HepG2 (cell line): ENCODE measurements at regions not wholly inside any gene's neighbourhood (a gene's known extent, or its start where the extent isn't known, plus 50 kb on each side); places are given as distances from the start of the nearest gene placed in this dataset.

ENCODE experiments used
- ATAC-seq: fragments of 200-7000 bp; cut with Tn5 transposase; 3 replicates; pipeline ENCODE4 v1.9.1; 2020; ENCODE audit warnings: mild to moderate bottlenecking, moderate library complexity
- BruUV-seq: library from RNA; stranded (reverse); fragments of 400-500 nt; replicated peaks from 2 replicates; lab custom pipeline; 2021; lab: Mats Ljungman, UMichigan
- CTCF ChIA-PET: fragments of 300-600 bp; formaldehyde crosslinking; extraction: SDS; loops from one replicate; lab custom pipeline; 2021; ENCODE audit warnings: low total read pairs, inconsistent platforms, low intra/inter-chr PET ratio; lab: Yijun Ruan, JAX
- POLR2A ChIA-PET: fragments of 350-600 bp; sonication (Branson Sonifier 250); formaldehyde crosslinking; loops from one replicate; lab custom pipeline; 2020; ENCODE audit warnings: antibody characterized with exemption, inconsistent platforms; lab: Yijun Ruan, JAX
- DNase-seq: peaks from one replicate; pipeline ENCODE4 v3.0.0-alpha.2; 2015; ENCODE audit warnings: low spot score
- FAIRE-seq: peaks from 3 replicates; lab custom pipeline; 2011; peaks lifted over from hg19 to GRCh38; lab: Jason Lieb, UNC
- H2AFZ ChIP-seq: one replicate; pipeline ENCODE4 v1.6.1; 2011; ENCODE audit warnings: low read length, inconsistent platforms
- H3K27ac ChIP-seq: fragments of 300-600 bp; 3 replicates; pipeline ENCODE4 v1.8.0; 2011; ENCODE audit warnings: mixed run types, mild to moderate bottlenecking, mixed read lengths, low read length, inconsistent platforms; ENCODE audit not compliant: insufficient read depth; ENCODE audit errors: extremely low read length
- H3K27me3 ChIP-seq, 2 experiments: fragments of 200-600 bp in 1 of 2; 2 replicates in 1 of 2; 3 replicates in 1 of 2; pipeline versions ENCODE4 v1.6.0 to v1.8.0; 2011; ENCODE audit warnings: low read length in 2 of 2, mild to moderate bottlenecking in 2 of 2, moderate library complexity in 2 of 2, inconsistent platforms in 1 of 2; ENCODE audit not compliant: insufficient read depth in 2 of 2, control insufficient read depth in 1 of 2
- H3K36me3 ChIP-seq, 2 experiments: fragments of 200-600 bp in 1 of 2; replicated peaks in 1 of 2; 2 replicates in 1 of 2; 3 replicates in 1 of 2; pipeline versions ENCODE4 v1.5.1 to v1.8.0; 2011; ENCODE audit warnings: low read length in 2 of 2, inconsistent platforms in 1 of 2; ENCODE audit not compliant: insufficient read depth in 2 of 2, control insufficient read depth in 1 of 2
- H3K4me1 ChIP-seq: 2 replicates; pipeline ENCODE4 v1.5.1; 2012; ENCODE audit warnings: low read length, inconsistent platforms; ENCODE audit not compliant: insufficient read depth
- H3K4me2 ChIP-seq: 2 replicates; pipeline ENCODE4 v1.6.0; 2011; ENCODE audit warnings: low read depth, low read length, inconsistent platforms
- H3K4me3 ChIP-seq, 3 experiments: fragments of 200-600 bp in 1 of 3; sonication (generic), shearing (Covaris generic) in 1 of 3; replicated peaks in 1 of 3; 2 replicates each; pipeline ENCODE4 v1.5.1; 2011 to 2016; ENCODE audit warnings: low read length in 3 of 3, inconsistent platforms in 2 of 3, low read depth in 2 of 3, mild to moderate bottlenecking in 2 of 3, control low read depth in 1 of 3, mixed read lengths in 1 of 3; ENCODE audit not compliant: insufficient read depth in 1 of 3
- H3K79me2 ChIP-seq: one replicate; pipeline ENCODE4 v1.6.1; 2011; ENCODE audit warnings: low read length, inconsistent platforms; ENCODE audit not compliant: insufficient read depth
- H3K9ac ChIP-seq: 2 replicates; pipeline ENCODE4 v1.6.0; 2011; ENCODE audit warnings: mild to moderate bottlenecking, low read depth, low read length, inconsistent platforms; ENCODE audit not compliant: insufficient read depth
- H3K9me3 ChIP-seq: 2 replicates; pipeline ENCODE4 v1.5.1; 2012; ENCODE audit warnings: mild to moderate bottlenecking, low read length
- H4K20me1 ChIP-seq: 2 replicates; pipeline ENCODE4 v1.6.0; 2011; ENCODE audit warnings: inconsistent platforms, mild to moderate bottlenecking, low read length, moderate library complexity; ENCODE audit not compliant: insufficient read depth
- FLYWCH1 ChIP-seq: sonication (generic); formaldehyde crosslinking; IDR thresholded peaks from 2 replicates; pipeline ENCODE4 v1.8.1; 2023; ENCODE audit warnings: mild to moderate bottlenecking, missing genetic modification reagents
- HHEX ChIP-seq: IDR thresholded peaks from 2 replicates; pipeline ENCODE4 v1.6.1; 2016; ENCODE audit warnings: control low read depth
- SMAD3 ChIP-seq: sonication (generic); formaldehyde crosslinking; IDR thresholded peaks from 2 replicates; pipeline ENCODE4 v1.4.0; 2020; ENCODE audit warnings: missing genetic modification reagents
- TRIM24 ChIP-seq: sonication (generic); formaldehyde crosslinking; IDR thresholded peaks from 2 replicates; pipeline ENCODE4 v1.8.0; 2022; ENCODE audit warnings: mild to moderate bottlenecking, missing genetic modification reagents
- ZFP90 ChIP-seq: sonication (generic); formaldehyde crosslinking; IDR thresholded peaks from 2 replicates; pipeline ENCODE4 v1.8.0; 2022; ENCODE audit warnings: missing genetic modification reagents, mild to moderate bottlenecking, inconsistent platforms, borderline replicate concordance
- ZNF225 ChIP-seq: sonication (generic); formaldehyde crosslinking; IDR thresholded peaks from 2 replicates; pipeline ENCODE4 v1.4.0; 2020; ENCODE audit warnings: mild to moderate bottlenecking, missing genetic modification reagents
- WGBS: methylation state at CpG from one replicate; pipeline ENCODE4 v1.1.6; 2017; ENCODE audit warnings: low lambda C conversion rate; 5-methylcytosine and 5-hydroxymethylcytosine counted together
- in situ Hi-C: cut with HindIII; loops from 2 replicates; pipeline ENCODE4 v1.10.0; 2017; ENCODE audit warnings: low pct_unique_long_range_greater_than_20kb; ENCODE audit not compliant: extremely low pct_ligation_motif_present
- intact Hi-C: fragments of 100-400 bp; cut with micrococcal nuclease; formaldehyde crosslinking; loops from one replicate; pipeline ENCODE4 v1.10.0; 2022; ENCODE audit not compliant: unreplicated experiment
- TF ChIP-seq, protein P1 (sequence below): sonication (generic); formaldehyde crosslinking; IDR thresholded peaks from 2 replicates; pipeline ENCODE4 v1.4.0; 2020; ENCODE audit warnings: missing genetic modification reagents, borderline replicate concordance
- TF ChIP-seq, protein P2 (sequence below): sonication (generic); formaldehyde crosslinking; IDR thresholded peaks from 2 replicates; pipeline ENCODE4 v1.4.0; 2020; ENCODE audit warnings: mild to moderate bottlenecking, missing genetic modification reagents
- TF ChIP-seq, protein P3 (sequence below): IDR thresholded peaks from 2 replicates; pipeline ENCODE4 v1.6.1; 2016; ENCODE audit warnings: missing compliant biosample characterization, missing genetic modification reagents, borderline replicate concordance
- TF ChIP-seq, protein P4 (sequence below): sonication (generic); formaldehyde crosslinking; IDR thresholded peaks from 2 replicates; pipeline ENCODE4 v1.8.1; 2023; ENCODE audit warnings: mild to moderate bottlenecking, inconsistent platforms, moderate library complexity, missing genetic modification reagents, borderline replicate concordance
- TF ChIP-seq, protein P5 (sequence below): sonication (generic); formaldehyde crosslinking; IDR thresholded peaks from 2 replicates; pipeline ENCODE4 v1.8.0; 2022; ENCODE audit warnings: mild to moderate bottlenecking, missing genetic modification reagents

DNA sequence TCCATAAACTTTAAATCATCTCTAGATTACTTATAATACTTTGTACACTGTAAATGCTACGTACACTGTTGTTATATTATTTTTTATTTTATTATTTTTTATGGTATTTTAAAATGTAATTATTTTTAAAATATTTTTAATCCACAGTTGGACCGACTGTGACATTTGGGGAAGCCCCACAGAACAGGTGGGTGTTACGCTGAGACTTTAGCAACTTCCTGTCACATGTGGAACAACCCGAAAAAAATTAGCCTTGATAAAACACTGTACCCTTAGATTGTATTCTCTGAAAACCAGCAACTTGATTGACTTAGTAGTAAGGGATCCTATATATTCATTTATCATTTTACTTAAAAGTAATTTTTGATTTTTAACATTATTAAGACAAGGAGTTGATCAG lies 1755.7 kb upstream of the SEL1L start:
- FAIRE-seq (no peak), DNase-seq (no peak), ATAC-seq (no peak)
- Histone ChIP-seq H3K27me3 (no peaks in the 10 kb centered on the region; a peak in 1 of 5 replicates), H3K79me2 (no peaks in the 10 kb centered on the region), H2AFZ (no peak overlapping the region), H3K4me2 (no peak overlapping the region), H3K36me3 (no peaks in the 10 kb centered on the region), H3K4me1 (no peaks in the 10 kb centered on the region), H3K4me3 (no peak overlapping the region), H3K27ac (no peak overlapping the region), H3K9me3 (peaks cover 43% of the 10 kb centered on the region), H4K20me1 (no peaks in the 10 kb centered on the region), H3K9ac (no peak overlapping the region)
- in situ Hi-C loops (no loop called here), intact Hi-C loops (no loop called here)
- WGBS: 20% methylated on average over 4 of the region's 4 CpGs
- ChIA-PET POLR2A (no interaction called here), CTCF (no interaction called here)
- BruUV-seq: no TSS peak
- TF ChIP-seq, protein P1, sequence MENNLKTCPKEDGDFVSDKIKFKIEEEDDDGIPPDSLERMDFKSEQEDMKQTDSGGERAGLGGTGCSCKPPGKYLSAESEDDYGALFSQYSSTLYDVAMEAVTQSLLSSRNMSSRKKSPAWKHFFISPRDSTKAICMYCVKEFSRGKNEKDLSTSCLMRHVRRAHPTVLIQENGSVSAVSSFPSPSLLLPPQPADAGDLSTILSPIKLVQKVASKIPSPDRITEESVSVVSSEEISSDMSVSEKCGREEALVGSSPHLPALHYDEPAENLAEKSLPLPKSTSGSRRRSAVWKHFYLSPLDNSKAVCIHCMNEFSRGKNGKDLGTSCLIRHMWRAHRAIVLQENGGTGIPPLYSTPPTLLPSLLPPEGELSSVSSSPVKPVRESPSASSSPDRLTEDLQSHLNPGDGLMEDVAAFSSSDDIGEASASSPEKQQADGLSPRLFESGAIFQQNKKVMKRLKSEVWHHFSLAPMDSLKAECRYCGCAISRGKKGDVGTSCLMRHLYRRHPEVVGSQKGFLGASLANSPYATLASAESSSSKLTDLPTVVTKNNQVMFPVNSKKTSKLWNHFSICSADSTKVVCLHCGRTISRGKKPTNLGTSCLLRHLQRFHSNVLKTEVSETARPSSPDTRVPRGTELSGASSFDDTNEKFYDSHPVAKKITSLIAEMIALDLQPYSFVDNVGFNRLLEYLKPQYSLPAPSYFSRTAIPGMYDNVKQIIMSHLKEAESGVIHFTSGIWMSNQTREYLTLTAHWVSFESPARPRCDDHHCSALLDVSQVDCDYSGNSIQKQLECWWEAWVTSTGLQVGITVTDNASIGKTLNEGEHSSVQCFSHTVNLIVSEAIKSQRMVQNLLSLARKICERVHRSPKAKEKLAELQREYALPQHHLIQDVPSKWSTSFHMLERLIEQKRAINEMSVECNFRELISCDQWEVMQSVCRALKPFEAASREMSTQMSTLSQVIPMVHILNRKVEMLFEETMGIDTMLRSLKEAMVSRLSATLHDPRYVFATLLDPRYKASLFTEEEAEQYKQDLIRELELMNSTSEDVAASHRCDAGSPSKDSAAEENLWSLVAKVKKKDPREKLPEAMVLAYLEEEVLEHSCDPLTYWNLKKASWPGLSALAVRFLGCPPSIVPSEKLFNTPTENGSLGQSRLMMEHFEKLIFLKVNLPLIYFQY: no peak
- TF ChIP-seq, protein P2, sequence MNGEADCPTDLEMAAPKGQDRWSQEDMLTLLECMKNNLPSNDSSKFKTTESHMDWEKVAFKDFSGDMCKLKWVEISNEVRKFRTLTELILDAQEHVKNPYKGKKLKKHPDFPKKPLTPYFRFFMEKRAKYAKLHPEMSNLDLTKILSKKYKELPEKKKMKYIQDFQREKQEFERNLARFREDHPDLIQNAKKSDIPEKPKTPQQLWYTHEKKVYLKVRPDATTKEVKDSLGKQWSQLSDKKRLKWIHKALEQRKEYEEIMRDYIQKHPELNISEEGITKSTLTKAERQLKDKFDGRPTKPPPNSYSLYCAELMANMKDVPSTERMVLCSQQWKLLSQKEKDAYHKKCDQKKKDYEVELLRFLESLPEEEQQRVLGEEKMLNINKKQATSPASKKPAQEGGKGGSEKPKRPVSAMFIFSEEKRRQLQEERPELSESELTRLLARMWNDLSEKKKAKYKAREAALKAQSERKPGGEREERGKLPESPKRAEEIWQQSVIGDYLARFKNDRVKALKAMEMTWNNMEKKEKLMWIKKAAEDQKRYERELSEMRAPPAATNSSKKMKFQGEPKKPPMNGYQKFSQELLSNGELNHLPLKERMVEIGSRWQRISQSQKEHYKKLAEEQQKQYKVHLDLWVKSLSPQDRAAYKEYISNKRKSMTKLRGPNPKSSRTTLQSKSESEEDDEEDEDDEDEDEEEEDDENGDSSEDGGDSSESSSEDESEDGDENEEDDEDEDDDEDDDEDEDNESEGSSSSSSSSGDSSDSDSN: no peak
- TF ChIP-seq ZFP90 (CRISPR knock-in tag) (no peak), FLYWCH1 (no peak), ZNF225 (CRISPR knock-in tag) (no peak), HHEX (CRISPR knock-in tag) (no peak), SMAD3 (CRISPR knock-in tag) (no peak), TRIM24 (no peak)
- TF ChIP-seq, protein P3, sequence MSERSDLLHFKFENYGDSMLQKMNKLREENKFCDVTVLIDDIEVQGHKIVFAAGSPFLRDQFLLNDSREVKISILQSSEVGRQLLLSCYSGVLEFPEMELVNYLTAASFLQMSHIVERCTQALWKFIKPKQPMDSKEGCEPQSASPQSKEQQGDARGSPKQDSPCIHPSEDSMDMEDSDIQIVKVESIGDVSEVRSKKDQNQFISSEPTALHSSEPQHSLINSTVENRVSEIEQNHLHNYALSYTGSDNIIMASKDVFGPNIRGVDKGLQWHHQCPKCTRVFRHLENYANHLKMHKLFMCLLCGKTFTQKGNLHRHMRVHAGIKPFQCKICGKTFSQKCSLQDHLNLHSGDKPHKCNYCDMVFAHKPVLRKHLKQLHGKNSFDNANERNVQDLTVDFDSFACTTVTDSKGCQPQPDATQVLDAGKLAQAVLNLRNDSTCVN: no peak
- TF ChIP-seq, protein P4, sequence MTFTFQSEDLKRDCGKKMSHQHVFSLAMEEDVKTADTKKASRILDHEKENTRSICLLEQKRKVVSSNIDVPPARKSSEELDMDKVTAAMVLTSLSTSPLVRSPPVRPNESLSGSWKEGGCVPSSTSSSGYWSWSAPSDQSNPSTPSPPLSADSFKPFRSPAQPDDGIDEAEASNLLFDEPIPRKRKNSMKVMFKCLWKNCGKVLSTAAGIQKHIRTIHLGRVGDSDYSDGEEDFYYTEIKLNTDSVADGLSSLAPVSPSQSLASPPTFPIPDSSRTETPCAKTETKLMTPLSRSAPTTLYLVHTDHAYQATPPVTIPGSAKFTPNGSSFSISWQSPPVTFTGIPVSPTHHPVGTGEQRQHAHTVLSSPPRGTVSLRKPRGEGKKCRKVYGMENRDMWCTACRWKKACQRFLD (CRISPR knock-in tag): no peak
- TF ChIP-seq, protein P5, sequence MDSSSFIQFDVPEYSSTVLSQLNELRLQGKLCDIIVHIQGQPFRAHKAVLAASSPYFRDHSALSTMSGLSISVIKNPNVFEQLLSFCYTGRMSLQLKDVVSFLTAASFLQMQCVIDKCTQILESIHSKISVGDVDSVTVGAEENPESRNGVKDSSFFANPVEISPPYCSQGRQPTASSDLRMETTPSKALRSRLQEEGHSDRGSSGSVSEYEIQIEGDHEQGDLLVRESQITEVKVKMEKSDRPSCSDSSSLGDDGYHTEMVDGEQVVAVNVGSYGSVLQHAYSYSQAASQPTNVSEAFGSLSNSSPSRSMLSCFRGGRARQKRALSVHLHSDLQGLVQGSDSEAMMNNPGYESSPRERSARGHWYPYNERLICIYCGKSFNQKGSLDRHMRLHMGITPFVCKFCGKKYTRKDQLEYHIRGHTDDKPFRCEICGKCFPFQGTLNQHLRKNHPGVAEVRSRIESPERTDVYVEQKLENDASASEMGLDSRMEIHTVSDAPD (CRISPR knock-in tag): no peak
